K562 (cell line): ENCODE measurements at regions not wholly inside any gene's neighbourhood (a gene's known extent, or its start where the extent isn't known, plus 50 kb on each side); places are given as distances from the start of the nearest gene placed in this dataset.

Source experiments
- ATAC-seq: fragments of 200-7000 bp; cut with Tn5 transposase; 3 replicates; pipeline ENCODE4 v1.9.1; 2020; ENCODE audit warnings: moderate library complexity
- BruUV-seq: library from RNA; stranded (reverse); fragments of 400-500 nt; replicated peaks from 2 replicates; lab custom pipeline; 2021; lab: Mats Ljungman, UMichigan
- CTCF ChIA-PET: fragments of 300-600 bp; formaldehyde crosslinking; extraction: SDS; loops from one replicate; lab custom pipeline; 2021; ENCODE audit warnings: low intra/inter-chr PET ratio; lab: Yijun Ruan, JAX
- POLR2A ChIA-PET: fragments of 300-600, 350-650 bp; sonication (Branson Sonifier 250); formaldehyde crosslinking; extraction: SDS; loops from one replicate; lab custom pipeline; 2021; ENCODE audit warnings: antibody characterized with exemption, inconsistent platforms; lab: Yijun Ruan, JAX
- DNase-seq, 4 experiments: peaks; one replicate each; pipeline versions ENCODE4 v3.0.0 to v3.0.0-alpha.2; 2011 to 2018; ENCODE audit warnings: low spot score in 3 of 4, mixed read lengths in 3 of 4; ENCODE audit errors: extremely low read depth in 1 of 4
- FAIRE-seq: peaks from 2 replicates; lab custom pipeline; 2011; peaks lifted over from hg19 to GRCh38; lab: Jason Lieb, UNC
- H2AFZ ChIP-seq: 2 replicates; pipeline ENCODE4 v1.6.0; 2011; ENCODE audit warnings: low read depth, low read length, control low read depth, inconsistent platforms
- H3K27ac ChIP-seq: fragments of 200-600 bp; 3 replicates; pipeline ENCODE4 v1.8.0; 2011; ENCODE audit warnings: low read depth, mild to moderate bottlenecking, control low read depth, inconsistent platforms, low read length, moderate library complexity, mixed read lengths; ENCODE audit errors: extremely low read depth
- H3K27me3 ChIP-seq, 2 experiments: fragments of 300-600 bp in 1 of 2; 2 replicates in 1 of 2; 3 replicates in 1 of 2; pipeline versions ENCODE4 v1.6.0 to v1.8.0; 2011; ENCODE audit warnings: inconsistent platforms in 2 of 2, low read length in 2 of 2, mild to moderate bottlenecking in 1 of 2, mixed read lengths in 1 of 2, moderate library complexity in 1 of 2; ENCODE audit not compliant: control insufficient read depth in 2 of 2, insufficient read depth in 2 of 2
- H3K36me3 ChIP-seq: fragments of 300-600 bp; 3 replicates; pipeline ENCODE4 v1.8.0; 2011; ENCODE audit warnings: mild to moderate bottlenecking, low read length, inconsistent platforms; ENCODE audit not compliant: control insufficient read depth, insufficient read depth
- H3K4me1 ChIP-seq, 2 experiments: fragments of 200-600 bp in 1 of 2; replicated peaks in 1 of 2; 2 replicates in 1 of 2; 3 replicates in 1 of 2; pipeline versions ENCODE4 v1.5.1 to v1.8.0; 2011; ENCODE audit warnings: inconsistent platforms in 2 of 2, low read length in 2 of 2, mild to moderate bottlenecking in 1 of 2, mixed read lengths in 1 of 2, moderate library complexity in 1 of 2; ENCODE audit not compliant: control insufficient read depth in 2 of 2, insufficient read depth in 2 of 2
- H3K4me2 ChIP-seq: 2 replicates; pipeline ENCODE4 v1.6.1; 2011; ENCODE audit warnings: low read length, control low read depth, inconsistent platforms, mixed read lengths; ENCODE audit not compliant: insufficient read depth
- H3K4me3 ChIP-seq: fragments of 200-600 bp; sonication (generic), shearing (Covaris generic); 2 replicates; pipeline ENCODE4 v1.5.1; 2016; ENCODE audit warnings: control low read depth, inconsistent platforms
- H3K79me2 ChIP-seq: fragments of 200-600 bp; 3 replicates; pipeline ENCODE4 v1.8.0; 2011; ENCODE audit warnings: low read length, inconsistent platforms; ENCODE audit not compliant: control insufficient read depth, insufficient read depth
- H3K9ac ChIP-seq, 2 experiments: 2 replicates each; pipeline versions ENCODE4 v1.6.0 to v1.6.1; 2011; ENCODE audit warnings: low read depth in 2 of 2, low read length in 2 of 2, control low read depth in 1 of 2, inconsistent platforms in 1 of 2, mild to moderate bottlenecking in 1 of 2, mixed read lengths in 1 of 2; ENCODE audit not compliant: insufficient read depth in 1 of 2
- H3K9me1 ChIP-seq: one replicate; pipeline ENCODE4 v1.6.0; 2011; ENCODE audit warnings: inconsistent platforms, mild to moderate bottlenecking, low read length, moderate library complexity; ENCODE audit not compliant: control insufficient read depth, insufficient read depth
- H3K9me3 ChIP-seq: replicated peaks from 2 replicates; pipeline ENCODE4 v1.5.1; 2011; ENCODE audit warnings: low read depth, low read length, inconsistent platforms; ENCODE audit not compliant: control insufficient read depth, insufficient read depth
- H4K20me1 ChIP-seq: replicated peaks from 2 replicates; pipeline ENCODE4 v1.6.1; 2011; ENCODE audit warnings: low read length, inconsistent platforms, mixed read lengths; ENCODE audit not compliant: control insufficient read depth, insufficient read depth
- ARID4B ChIP-seq: sonication (generic); formaldehyde crosslinking; IDR thresholded peaks from 2 replicates; pipeline ENCODE4 v1.8.0; 2022; ENCODE audit warnings: mild to moderate bottlenecking, missing genetic modification reagents
- MEF2D ChIP-seq: conservative IDR thresholded peaks from 2 replicates; pipeline ENCODE4 v1.6.1; 2016; ENCODE audit warnings: low read depth, missing genetic modification characterization, missing compliant biosample characterization
- NELFE ChIP-seq: IDR thresholded peaks from 2 replicates; pipeline ENCODE4 v1.6.1; 2011; ENCODE audit warnings: mild to moderate bottlenecking; ENCODE audit not compliant: insufficient read depth, insufficient read length
- NFE2 ChIP-seq: IDR thresholded peaks from 2 replicates; pipeline ENCODE4 v1.6.1; 2014; ENCODE audit warnings: antibody characterized with exemption, low read depth
- NR2C1 ChIP-seq, 2 experiments: fragments of 450-650 bp; IDR thresholded peaks; 2 replicates each; pipeline ENCODE4 v1.6.1; 2017; ENCODE audit warnings: mild to moderate bottlenecking in 2 of 2, antibody characterized with exemption in 1 of 2, inconsistent platforms in 1 of 2, missing compliant biosample characterization in 1 of 2, missing genetic modification characterization in 1 of 2
- POLR3A ChIP-seq: IDR thresholded peaks from 2 replicates; pipeline ENCODE4 v1.6.1; 2011; ENCODE audit warnings: borderline replicate concordance, mild to moderate bottlenecking, moderate library complexity; ENCODE audit not compliant: insufficient read length, insufficient read depth; ENCODE audit errors: extremely low read depth
- THRAP3 ChIP-seq: fragments of 450-650 bp; IDR thresholded peaks from 2 replicates; pipeline ENCODE4 v1.6.1; 2016; ENCODE audit warnings: mild to moderate bottlenecking, inconsistent platforms, borderline replicate concordance
- ZBTB43 ChIP-seq: sonication (generic); formaldehyde crosslinking; IDR thresholded peaks from 2 replicates; pipeline ENCODE4 v1.8.0; 2023; ENCODE audit warnings: mild to moderate bottlenecking, missing genetic modification reagents
- WGBS: fragments of 100-300 bp; shearing (Covaris generic); methylation state at CpG from one replicate; pipeline ENCODE4 v1.1.6; 2016; ENCODE audit warnings: low coverage, mixed read lengths; ENCODE audit not compliant: insufficient coverage; ENCODE audit errors: missing lambda C conversion rate; 5-methylcytosine and 5-hydroxymethylcytosine counted together
- in situ Hi-C: fragments of 300-500 bp; cut with MboI; formaldehyde crosslinking; loops from 4 replicates; pipeline ENCODE4 v1.15.0; 2018; ENCODE audit warnings: inconsistent platforms, mixed read lengths
- intact Hi-C: fragments of 100-400 bp; cut with micrococcal nuclease; formaldehyde crosslinking; loops from 2 replicates; pipeline ENCODE4 v1.14.2; 2022
- TF ChIP-seq, protein P1 (sequence below): sonication (generic); formaldehyde crosslinking; IDR thresholded peaks from 2 replicates; pipeline ENCODE4 v1.8.0; 2023; ENCODE audit warnings: mild to moderate bottlenecking, missing genetic modification reagents

DNA sequence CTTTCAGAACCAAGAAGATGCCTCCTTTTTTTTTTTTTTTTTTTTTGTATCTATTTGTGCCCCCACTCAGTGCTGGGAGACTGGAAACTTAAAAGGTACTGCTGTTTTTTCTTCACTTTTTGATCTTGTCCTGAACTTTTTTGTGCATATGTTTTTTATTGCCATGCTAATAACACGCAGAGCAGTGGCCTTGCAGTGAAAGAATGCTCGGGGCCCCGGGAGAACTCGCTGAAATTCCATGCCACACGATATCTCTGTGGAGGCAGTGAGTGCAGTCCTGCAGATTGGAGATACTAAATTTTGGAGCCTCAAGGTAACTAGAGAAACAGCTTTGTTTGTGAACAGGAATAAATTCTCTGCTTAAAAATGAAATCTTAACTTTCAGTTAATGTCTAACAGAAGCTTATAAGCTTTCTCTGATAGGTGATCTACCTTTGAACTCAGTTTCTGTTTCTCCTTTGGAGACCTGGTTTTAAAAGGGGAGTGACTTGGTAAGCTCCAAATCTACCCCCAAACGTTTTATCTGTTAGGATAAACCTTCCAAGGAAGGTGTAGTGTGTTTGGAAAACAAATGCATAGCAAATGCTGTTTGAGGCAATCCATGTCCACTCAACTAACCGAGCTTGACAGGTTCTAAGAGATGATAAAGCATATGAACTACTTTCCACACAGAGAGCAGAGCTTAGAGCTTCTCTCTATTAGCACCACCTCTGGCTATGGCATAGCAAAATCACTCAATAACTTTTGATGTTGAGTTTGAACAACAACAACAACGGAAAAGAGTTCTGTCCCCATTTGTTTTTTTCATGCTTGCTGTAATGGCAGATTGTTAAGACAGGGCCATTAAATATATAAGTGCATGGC, 113.7 kb upstream of the PLXNA2 start (continued):
- TF ChIP-seq POLR3A: no peak
- TF ChIP-seq NR2C1 (IDR thresholded peaks at IDR 0.05): no peak
- no peak for TF ChIP-seq NR2C1 (tag; IDR thresholded peaks at IDR 0.05)

DNA sequence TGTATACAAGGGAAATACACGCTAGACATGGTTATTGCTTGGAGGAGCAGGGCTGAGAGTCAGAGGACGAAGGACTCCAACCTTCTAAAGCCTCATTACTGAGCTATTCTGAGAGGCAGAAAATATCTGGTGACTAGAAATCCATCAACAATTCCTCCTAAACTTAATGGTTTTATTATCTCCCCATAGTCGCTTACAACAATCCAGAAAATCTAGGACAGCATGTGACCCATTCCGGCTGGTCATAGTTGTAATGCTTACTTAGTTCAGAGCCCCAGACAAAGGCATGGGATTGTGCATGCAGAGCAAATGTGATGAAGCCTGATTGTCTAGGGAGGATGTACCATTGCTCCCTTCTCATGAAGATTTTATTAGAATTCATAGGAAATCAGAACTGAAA, 114.5 kb upstream of the PLXNA2 start:
- Histone ChIP-seq H3K27me3 (no peaks in the 10 kb centered on the region; a peak in 1 of 5 replicates), H3K4me2 (no peak overlapping the region), H3K9ac (no peak overlapping the region), H4K20me1 (no peaks in the 10 kb centered on the region), H3K79me2 (no peaks in the 10 kb centered on the region), H3K9me3 (no peaks in the 10 kb centered on the region), H3K27ac (no peak overlapping the region), H3K4me1 (no peaks in the 10 kb centered on the region), H3K36me3 (no peaks in the 10 kb centered on the region), H2AFZ (no peak overlapping the region), H3K4me3 (no peak overlapping the region), H3K9me1 (no peaks in the 10 kb centered on the region)
- ATAC-seq: no peak
- in situ Hi-C loops (no loop called here), intact Hi-C loops (no loop called here)
- no peak for DNase-seq
- TF ChIP-seq, protein P1, sequence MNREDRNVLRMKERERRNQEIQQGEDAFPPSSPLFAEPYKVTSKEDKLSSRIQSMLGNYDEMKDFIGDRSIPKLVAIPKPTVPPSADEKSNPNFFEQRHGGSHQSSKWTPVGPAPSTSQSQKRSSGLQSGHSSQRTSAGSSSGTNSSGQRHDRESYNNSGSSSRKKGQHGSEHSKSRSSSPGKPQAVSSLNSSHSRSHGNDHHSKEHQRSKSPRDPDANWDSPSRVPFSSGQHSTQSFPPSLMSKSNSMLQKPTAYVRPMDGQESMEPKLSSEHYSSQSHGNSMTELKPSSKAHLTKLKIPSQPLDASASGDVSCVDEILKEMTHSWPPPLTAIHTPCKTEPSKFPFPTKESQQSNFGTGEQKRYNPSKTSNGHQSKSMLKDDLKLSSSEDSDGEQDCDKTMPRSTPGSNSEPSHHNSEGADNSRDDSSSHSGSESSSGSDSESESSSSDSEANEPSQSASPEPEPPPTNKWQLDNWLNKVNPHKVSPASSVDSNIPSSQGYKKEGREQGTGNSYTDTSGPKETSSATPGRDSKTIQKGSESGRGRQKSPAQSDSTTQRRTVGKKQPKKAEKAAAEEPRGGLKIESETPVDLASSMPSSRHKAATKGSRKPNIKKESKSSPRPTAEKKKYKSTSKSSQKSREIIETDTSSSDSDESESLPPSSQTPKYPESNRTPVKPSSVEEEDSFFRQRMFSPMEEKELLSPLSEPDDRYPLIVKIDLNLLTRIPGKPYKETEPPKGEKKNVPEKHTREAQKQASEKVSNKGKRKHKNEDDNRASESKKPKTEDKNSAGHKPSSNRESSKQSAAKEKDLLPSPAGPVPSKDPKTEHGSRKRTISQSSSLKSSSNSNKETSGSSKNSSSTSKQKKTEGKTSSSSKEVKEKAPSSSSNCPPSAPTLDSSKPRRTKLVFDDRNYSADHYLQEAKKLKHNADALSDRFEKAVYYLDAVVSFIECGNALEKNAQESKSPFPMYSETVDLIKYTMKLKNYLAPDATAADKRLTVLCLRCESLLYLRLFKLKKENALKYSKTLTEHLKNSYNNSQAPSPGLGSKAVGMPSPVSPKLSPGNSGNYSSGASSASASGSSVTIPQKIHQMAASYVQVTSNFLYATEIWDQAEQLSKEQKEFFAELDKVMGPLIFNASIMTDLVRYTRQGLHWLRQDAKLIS (CRISPR knock-in tag): no peak
- no peak for TF ChIP-seq ZBTB43
- TF ChIP-seq NELFE: no peak
- TF ChIP-seq THRAP3: no peak
- TF ChIP-seq NFE2: no peak
- TF ChIP-seq ARID4B (CRISPR knock-in tag): no peak
- TF ChIP-seq MEF2D: no peak
- 0% methylated on average over 4 of the region's 4 CpGs for WGBS
- no TSS peak for BruUV-seq
- peak; percentile 65 for FAIRE-seq
- POLR2A ChIA-PET: interaction anchor here (0.7 kb wide), 1 partner anchor 17 kb away, joined by 3 read pairs; no protein-coding TSS in a partner anchor
- CTCF ChIA-PET: no interaction called here
